Stimulated activated CD8-positive, alpha-beta memory T cell treated with anti-CD3 and anti-CD28 coated beads, Interleukin-7, amount 100 ng/mL, for 4 hours (primary cell): ENCODE measurements at regions not wholly inside any gene's neighbourhood (a gene's known extent, or its start where the extent isn't known, plus 50 kb on each side); places are given as distances from the start of the nearest gene placed in this dataset.

Experiments
- DNase-seq, 2 donors: peaks; one replicate each; pipeline ENCODE4 v3.0.0-alpha.2; 2020; ENCODE audit warnings: low read depth in 2 of 2

DNA sequence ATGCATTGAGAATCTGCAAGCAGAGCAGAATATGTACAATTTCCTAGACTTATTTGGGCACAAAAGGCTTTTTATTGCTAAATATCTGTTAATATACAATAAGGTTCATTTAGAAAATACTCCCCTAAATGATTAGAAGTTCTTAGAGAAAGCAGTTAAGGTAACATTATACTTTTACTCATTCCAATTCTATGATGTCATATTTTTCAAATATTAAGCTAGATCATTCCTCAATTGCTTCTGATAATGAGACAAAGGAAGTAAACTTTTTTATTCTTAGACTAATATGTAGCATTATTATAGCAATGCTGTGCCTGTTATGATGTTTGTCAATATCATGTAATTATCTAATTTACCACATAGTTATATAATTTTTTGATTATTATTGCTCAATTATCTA, 447.0 kb downstream of the SLC16A7 start:
- DNase-seq: no peak

DNA sequence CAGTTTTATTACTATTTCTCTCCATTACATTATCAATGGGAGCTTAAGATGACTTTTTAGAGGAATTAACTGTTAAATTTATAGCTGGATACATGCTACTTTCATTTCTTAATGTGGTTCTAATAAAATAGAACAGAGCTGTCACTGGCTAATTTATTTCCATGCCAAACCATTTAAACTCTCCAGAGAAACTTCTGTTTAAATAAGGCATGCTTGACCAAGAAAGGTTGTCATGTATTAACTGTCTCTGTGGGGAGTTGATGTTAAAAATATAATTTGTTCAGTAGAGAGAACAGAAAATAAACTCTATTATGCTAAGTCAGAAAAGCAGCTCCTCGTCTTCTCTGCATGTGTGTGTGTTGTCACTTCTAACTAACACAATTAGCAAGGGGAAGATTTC, 447.4 kb downstream of the SLC16A7 start:
- no peak for DNase-seq

- DNase-seq: no peak
Observed at GRCh38 chr12:60052483-60052882, 456.7 kb downstream of the SLC16A7 start.

GRCh38 chr12:60059180-60059579, 463.4 kb downstream of the SLC16A7 start:
- DNase-seq: no peak

DNA sequence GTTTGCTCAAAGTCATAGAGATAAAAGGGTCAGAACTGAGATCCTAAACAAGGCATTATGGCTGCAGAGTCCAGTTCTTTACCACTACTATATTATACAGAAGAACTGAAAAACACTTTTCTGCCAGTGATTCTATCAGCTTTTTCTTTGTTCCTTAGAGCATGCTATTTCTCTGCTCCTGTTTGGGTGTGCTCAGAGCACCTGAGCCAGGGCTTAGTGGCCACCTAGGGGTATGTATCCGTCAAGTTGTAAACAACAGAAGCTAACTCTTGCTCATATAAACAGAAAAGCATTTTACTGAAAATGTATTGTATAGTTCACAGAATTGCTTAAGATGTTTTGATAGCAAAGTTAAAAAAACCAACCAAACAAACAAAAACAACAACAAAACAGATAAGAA, 470.8 kb downstream of the SLC16A7 start:
- no peak for DNase-seq

- DNase-seq: no peak
Observed at GRCh38 chr12:60070552-60070951, 474.7 kb downstream of the SLC16A7 start.

DNA sequence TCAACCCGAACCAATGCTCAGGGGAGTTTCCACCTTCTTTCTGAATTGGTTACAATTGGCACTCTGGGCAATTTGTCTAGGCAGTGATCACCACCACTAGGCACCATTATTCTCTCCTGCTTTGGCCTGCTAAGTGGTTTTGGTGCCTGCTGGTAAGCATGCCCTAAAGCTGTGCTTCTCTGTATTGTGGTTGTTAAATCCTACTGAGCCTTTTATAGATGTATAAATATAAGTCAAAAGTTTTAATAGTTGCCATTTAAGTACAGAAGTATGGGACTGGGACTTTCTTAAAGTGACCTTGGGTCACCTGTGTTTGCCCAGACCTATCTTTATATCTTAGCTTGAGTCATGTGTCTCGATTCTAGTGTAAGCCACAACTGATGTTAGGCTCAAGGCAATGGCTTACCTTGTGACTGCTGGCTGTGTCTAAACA, 475.9 kb downstream of the SLC16A7 start:
- no peak for DNase-seq

- no peak for DNase-seq
Observed at GRCh38 chr12:60072911-60073310, 477.1 kb downstream of the SLC16A7 start.

- DNase-seq: no peak
Observed at GRCh38 chr12:60075091-60075490, 479.3 kb downstream of the SLC16A7 start.

DNA sequence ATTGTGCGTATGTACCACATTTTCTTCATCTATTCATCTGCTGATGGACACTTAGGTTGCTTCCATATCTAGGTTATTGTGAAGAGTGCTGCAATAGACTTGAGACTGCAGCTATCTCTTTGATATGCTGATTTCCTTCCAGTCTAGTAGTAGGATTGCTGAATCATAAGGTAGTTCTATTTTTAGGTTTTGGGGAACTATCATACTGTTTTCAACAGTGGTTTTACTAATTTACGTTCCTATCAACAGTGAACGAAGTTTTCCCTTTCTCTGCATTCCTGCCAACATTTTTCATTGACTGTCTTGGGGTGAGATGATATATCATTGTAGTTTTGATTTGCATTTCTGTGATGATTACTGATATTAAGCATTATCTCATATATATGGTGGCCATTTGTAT, 482.2 kb downstream of the SLC16A7 start:
- no peak for DNase-seq

- no peak for DNase-seq
Observed at GRCh38 chr12:60093428-60093827, 497.6 kb downstream of the SLC16A7 start.

DNA sequence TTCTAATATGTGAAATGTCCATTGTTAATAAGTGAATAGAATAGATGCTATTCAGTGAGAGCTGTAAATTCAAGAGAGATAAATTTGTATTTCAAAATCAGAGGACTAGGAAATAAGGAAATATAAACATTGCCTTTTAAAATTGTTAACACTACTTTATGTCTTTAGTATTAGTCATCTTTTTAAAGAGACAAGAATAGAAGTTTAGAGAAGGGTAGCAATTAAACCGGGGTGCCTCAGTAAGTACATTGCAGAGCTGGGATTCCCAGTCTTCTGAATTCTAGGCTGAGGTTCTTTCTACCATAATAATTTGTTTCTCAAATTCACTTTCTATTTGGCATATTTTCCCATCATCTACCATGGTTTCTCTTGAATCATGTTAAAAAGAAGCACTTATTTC, 498.6 kb downstream of the SLC16A7 start:
- no peak for DNase-seq

GRCh38 chr12:60096727-60097126, 500.9 kb downstream of the SLC16A7 start:
- no peak for DNase-seq

DNA sequence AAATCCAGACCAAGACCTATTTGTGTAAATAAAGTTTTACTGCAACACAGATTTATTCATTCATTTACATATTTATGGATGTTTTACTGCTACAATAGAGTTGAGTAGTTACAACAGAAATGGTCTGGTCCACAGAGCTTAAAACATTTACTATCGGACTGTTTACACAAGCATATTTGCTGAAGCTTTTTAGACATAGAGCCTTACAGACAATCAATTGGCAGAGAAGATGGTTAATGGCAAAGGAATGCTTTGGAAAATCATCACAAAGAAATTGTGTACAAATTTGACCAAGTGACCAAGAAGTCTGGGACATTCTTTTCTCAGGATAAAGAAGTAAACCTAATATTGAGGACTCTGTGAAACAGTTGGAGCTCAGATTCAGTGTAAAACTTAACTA, 504.3 kb downstream of the SLC16A7 start:
- DNase-seq: no peak

GRCh38 chr12:60100852-60101251, 505.0 kb downstream of the SLC16A7 start:
- DNase-seq: no peak

DNA sequence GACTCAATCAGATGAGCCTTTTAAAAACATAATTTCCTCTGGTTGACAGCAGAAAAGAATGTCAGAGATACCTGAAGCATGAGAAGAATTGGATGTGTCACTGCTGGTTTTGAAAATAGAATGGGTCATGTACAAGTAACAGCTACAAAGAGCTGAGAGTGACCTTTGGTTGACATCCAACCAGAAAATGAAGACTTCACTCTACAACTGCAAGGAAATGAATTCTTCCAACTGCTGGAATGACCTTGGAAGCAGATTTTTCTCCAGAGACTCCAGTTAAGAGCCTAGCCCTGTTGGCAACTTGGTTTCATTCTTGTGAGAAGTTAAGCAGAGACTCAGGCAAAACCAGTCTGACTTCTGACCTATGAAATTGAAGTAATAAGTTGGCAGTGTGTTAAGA, 505.9 kb downstream of the SLC16A7 start:
- DNase-seq: no peak

GRCh38 chr12:60106214-60106613, 510.4 kb downstream of the SLC16A7 start:
- DNase-seq: no peak

GRCh38 chr12:60107992-60108391, 512.2 kb downstream of the SLC16A7 start:
- no peak for DNase-seq

GRCh38 chr12:60112063-60112462, 516.2 kb downstream of the SLC16A7 start:
- DNase-seq: no peak

DNA sequence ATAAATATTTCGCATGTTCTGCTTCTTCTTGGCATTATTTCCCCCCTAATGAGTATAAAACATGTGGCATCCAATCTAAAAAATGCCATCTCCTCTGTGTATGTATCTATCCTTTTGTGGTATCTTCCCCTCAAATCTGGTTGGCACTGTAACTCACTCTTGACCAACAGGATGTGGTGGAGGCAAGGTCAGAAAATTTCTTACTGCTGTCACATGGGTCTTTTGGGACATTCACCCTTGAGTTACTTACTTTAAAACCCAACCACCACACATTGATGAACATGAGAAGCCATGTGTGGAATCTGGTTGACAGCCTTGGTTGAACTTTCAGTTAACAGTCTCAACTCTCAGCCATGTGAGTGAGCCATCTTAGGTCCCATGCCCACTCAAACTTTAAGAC, 516.9 kb downstream of the SLC16A7 start:
- no peak for DNase-seq

DNA sequence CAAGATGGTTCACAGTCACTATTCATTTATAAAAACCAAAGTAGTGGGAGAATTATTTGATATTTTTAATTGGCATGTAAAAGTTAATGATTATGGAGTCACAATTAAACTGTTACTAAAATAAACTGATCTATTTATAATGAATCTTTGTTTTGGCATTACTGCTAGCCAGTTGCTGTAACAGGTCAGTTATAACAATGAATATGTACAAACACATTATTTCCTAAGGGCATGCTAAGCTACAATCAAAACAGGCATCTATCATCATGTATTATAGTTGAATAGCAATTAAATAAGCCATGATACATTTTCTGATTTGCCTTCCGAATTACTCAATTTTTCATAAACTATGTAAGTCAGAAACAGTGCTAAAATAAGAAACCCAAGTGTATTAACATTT, 518.3 kb downstream of the SLC16A7 start:
- DNase-seq: no peak

DNA sequence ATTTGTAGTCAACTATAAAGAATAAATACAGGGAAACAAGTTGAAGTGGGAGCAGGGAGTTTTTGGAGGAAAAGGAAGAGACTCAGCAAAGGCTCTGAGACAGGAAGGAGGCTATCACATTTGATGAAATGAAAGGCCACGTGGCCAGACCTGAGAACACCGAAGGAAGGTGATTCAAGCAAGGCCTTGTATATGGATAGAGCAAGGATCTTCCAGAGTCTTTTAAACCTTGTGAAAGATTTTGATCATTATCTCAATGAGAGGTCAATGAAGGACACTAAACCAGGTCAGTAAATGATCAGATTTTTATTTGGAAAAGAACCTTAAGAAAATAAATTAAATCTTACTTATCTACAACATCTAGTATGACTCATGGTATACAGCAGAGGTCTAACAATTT, 523.5 kb downstream of the SLC16A7 start:
- no peak for DNase-seq

GRCh38 chr12:60120199-60120598, 524.4 kb downstream of the SLC16A7 start:
- no peak for DNase-seq

DNA sequence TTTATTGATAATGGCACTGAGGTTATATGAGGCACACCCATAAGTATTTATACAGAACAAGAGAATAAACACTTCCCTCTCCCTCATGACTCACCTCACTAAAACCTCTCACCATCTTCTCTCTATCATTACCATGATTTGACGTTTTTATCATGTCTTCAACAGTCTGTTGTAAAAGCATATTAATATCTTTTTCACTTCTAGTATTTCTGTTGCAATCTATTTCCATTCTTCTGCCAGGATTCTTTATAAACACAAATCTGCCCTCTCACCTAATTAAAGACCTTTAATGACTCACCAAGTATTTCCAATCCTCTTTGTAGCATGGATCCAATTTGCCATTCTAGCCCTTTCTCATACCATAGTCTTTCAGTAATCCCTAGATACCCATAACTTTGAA, 527.7 kb downstream of the SLC16A7 start:
- no peak for DNase-seq

DNA sequence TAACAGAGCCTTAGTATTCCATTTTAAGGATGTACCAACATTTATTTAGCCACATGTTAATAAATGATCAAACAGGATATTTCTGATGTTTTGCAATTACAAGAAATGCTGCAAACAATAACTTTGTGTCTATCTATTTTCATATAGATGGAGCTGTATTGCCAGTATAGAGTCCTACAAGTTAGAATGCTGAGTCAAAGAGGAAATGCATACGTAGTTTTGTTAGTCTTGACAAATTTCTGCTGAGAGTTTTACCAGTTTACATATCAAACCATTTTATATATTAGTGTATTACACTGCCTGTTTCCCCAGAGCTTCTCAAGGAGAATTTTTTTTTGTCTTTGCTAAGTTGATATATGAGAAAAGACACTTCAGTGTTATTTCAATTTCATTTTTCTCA, 541.7 kb downstream of the SLC16A7 start:
- no peak for DNase-seq
